ENCODE measurements at regions not wholly inside any gene's neighbourhood (a gene's known extent, or its start where the extent isn't known, plus 50 kb on each side); places are given as distances from the start of the nearest gene placed in this dataset.
"Not testable (repeated sequence)": the region's sequence is repeated elsewhere in the genome, so short reads cannot be mapped to it uniquely, and the experiment has no call there.

DNA sequence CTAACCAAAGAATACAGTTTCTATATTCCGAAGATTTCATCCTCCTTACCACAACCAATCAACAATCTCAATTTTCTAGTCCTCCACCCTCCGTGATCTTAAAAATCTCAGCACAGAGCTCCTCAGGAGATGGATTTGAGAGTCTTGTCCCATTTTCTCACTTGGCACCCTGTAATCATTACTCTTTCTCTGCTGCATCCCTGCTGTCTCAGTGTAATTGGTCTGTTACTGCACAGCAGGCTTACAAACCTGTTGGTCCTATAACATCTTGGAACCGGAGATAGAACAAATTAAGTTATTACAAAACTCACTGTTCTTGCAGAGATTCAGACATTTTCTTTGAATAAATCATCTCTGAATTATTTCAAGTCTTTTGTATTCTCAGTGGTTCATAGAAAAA, 1227.2 kb downstream of the JRKL start (continued):
- no peak for TF ChIP-seq ZFP36 (IDR thresholded peaks at IDR 0.05; ENCODE audit: borderline replicate concordance, partially characterized antibody)
- no peak for TF ChIP-seq RCOR1 (IDR thresholded peaks at IDR 0.05; ENCODE audit: low read depth, low read length)
- no peak for TF ChIP-seq PHF8 (IDR thresholded peaks at IDR 0.05; ENCODE audit: borderline replicate concordance, low read depth)
- no peak for TF ChIP-seq BHLHE40 (IDR thresholded peaks at IDR 0.05; ENCODE audit: low read depth, low read length)
- no peak for TF ChIP-seq HOXB5 (CRISPR knock-in tag; IDR thresholded peaks at IDR 0.05)

- POLR2A ChIA-PET: no interaction called here
- Histone ChIP-seq H3K4me3 (no peak overlapping the region), H3K4me1 (no peaks in the 10 kb centered on the region), H3K9me3 (no peaks in the 10 kb centered on the region), H3K27ac (no peak overlapping the region), H3K4me2 (no peak overlapping the region)
- CTCF ChIA-PET: interaction anchor here (0.6 kb wide), 1 partner anchor 1155 kb away, joined by 4 read pairs; no protein-coding TSS in a partner anchor
- FAIRE-seq (no peak), DNase-seq (ENCODE audit: low read depth in 1 of 2, low spot score in 1 of 2) (no peak), ATAC-seq (no peak)
- no peak for TF ChIP-seq POLR2A (IDR thresholded peaks at IDR 0.05; ENCODE audit: low read length)
- TF ChIP-seq CBX8 (IDR thresholded peaks at IDR 0.05): no peak
- no peak for TF ChIP-seq ESRRA (IDR thresholded peaks at IDR 0.05; ENCODE audit: borderline replicate concordance, low read length)
These were observed 1230.2 kb downstream of the JRKL start for GRCh38 chr11:97620007-97620406.

GRCh38 chr11:97621282-97621681, 1231.5 kb downstream of the JRKL start:
- DNase-seq (ENCODE audit: low read depth in 1 of 2, low spot score in 1 of 2) (no peak), FAIRE-seq (no peak), ATAC-seq (no peak)
- H3K4me3 ChIP-seq: no peak overlapping the region
- H3K27ac ChIP-seq: no peak overlapping the region
- ChIA-PET POLR2A (no interaction called here), CTCF (no interaction called here)
- TF ChIP-seq, protein P1, sequence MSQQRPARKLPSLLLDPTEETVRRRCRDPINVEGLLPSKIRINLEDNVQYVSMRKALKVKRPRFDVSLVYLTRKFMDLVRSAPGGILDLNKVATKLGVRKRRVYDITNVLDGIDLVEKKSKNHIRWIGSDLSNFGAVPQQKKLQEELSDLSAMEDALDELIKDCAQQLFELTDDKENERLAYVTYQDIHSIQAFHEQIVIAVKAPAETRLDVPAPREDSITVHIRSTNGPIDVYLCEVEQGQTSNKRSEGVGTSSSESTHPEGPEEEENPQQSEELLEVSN (IDR thresholded peaks at IDR 0.05; ENCODE audit: borderline replicate concordance, low read depth): no peak
- TF ChIP-seq BHLHE40 (IDR thresholded peaks at IDR 0.05; ENCODE audit: low read depth, low read length) (no peak), EHF (CRISPR knock-in tag; IDR thresholded peaks at IDR 0.05) (no peak)
- no peaks in the 10 kb centered on the region for H3K9me3 ChIP-seq
- H3K4me2 ChIP-seq: no peak overlapping the region
- H3K4me1 ChIP-seq: no peaks in the 10 kb centered on the region

- H3K4me2 ChIP-seq: no peak overlapping the region
- FAIRE-seq (no peak), DNase-seq (ENCODE audit: low read depth in 1 of 2, low spot score in 1 of 2) (no peak), ATAC-seq (no peak)
- H3K4me1 ChIP-seq: no peaks in the 10 kb centered on the region
- TF ChIP-seq NR3C1 (IDR thresholded peaks at IDR 0.05) (no peak), MAFK (IDR thresholded peaks at IDR 0.05; ENCODE audit: partially characterized antibody) (no peak), KDM1A (IDR thresholded peaks at IDR 0.05; ENCODE audit: low read depth) (no peak), HOXB13 (CRISPR knock-in tag; IDR thresholded peaks at IDR 0.05; ENCODE audit: low read depth) (no peak), FOSL2 (IDR thresholded peaks at IDR 0.05) (no peak), FOSL2 (CRISPR knock-in tag; IDR thresholded peaks at IDR 0.05) (no peak), SMC3 (IDR thresholded peaks at IDR 0.05) (no peak), CHD4 (IDR thresholded peaks at IDR 0.05; ENCODE audit: borderline replicate concordance) (no peak)
- TF ChIP-seq, protein P2, sequence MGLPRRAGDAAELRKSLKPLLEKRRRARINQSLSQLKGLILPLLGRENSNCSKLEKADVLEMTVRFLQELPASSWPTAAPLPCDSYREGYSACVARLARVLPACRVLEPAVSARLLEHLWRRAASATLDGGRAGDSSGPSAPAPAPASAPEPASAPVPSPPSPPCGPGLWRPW (IDR thresholded peaks at IDR 0.05): no peak
- TF ChIP-seq, protein P3, sequence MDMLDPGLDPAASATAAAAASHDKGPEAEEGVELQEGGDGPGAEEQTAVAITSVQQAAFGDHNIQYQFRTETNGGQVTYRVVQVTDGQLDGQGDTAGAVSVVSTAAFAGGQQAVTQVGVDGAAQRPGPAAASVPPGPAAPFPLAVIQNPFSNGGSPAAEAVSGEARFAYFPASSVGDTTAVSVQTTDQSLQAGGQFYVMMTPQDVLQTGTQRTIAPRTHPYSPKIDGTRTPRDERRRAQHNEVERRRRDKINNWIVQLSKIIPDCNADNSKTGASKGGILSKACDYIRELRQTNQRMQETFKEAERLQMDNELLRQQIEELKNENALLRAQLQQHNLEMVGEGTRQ (IDR thresholded peaks at IDR 0.05): no peak
- WGBS (ENCODE audit: missing lambda C conversion rate): 5% methylated on average over 2 of the region's 2 CpGs
- no peak overlapping the region for H3K27ac ChIP-seq
- no peaks in the 10 kb centered on the region for H3K9me3 ChIP-seq
- POLR2A ChIA-PET: no interaction called here
- no peak overlapping the region for H3K4me3 ChIP-seq
- CTCF ChIA-PET: no interaction called here
These were observed 1233.0 kb downstream of the JRKL start for GRCh38 chr11:97622795-97623194.

GRCh38 chr11:97636741-97637140, 1246.9 kb downstream of the JRKL start:
- H3K4me1 ChIP-seq; POLR2A ChIA-PET; CTCF ChIA-PET; H3K9me3 ChIP-seq; ATAC-seq; FAIRE-seq; H3K4me2 ChIP-seq; DNase-seq (ENCODE audit: low read depth in 1 of 2, low spot score in 1 of 2); H3K4me3 ChIP-seq; H3K27ac ChIP-seq: not testable (repeated sequence)
- 19% methylated on average over 4 of the region's 4 CpGs for WGBS (ENCODE audit: missing lambda C conversion rate)

Data from A549 (cell line).